ENCODE measurements at regions not wholly inside any gene's neighbourhood (a gene's known extent, or its start where the extent isn't known, plus 50 kb on each side); places are given as distances from the start of the nearest gene placed in this dataset.
A peak's percentile ranks its signal among the peaks of the same experiment; 100 is the strongest.

- intact Hi-C loops (cut with micrococcal nuclease; ENCODE audit: unreplicated experiment), result no loop called here
- no peak for TF ChIP-seq CTCF (IDR thresholded peaks at IDR 0.05; ENCODE audit: insufficient read depth in 1 of 2, low read depth in 1 of 2, low read length in 1 of 2, severe bottlenecking in 1 of 2, unreplicated experiment in 1 of 2)
- no peak overlapping the region for H3K4me3 ChIP-seq (ENCODE audit: low read depth, low read length)
- ChIA-PET CTCF (no interaction called here), POLR2A (no interaction called here)
- no peak for DNase-seq
- no peaks in the 10 kb centered on the region for H3K27me3 ChIP-seq (replicated peaks; ENCODE audit: control insufficient read depth, insufficient read depth, low read length)
- H3K9me3 ChIP-seq, result no peaks in the 10 kb centered on the region
- H3K4me1 Mint-ChIP-seq (ENCODE audit: low read depth, unreplicated experiment), result peaks cover 33% of the 10 kb centered on the region
- H3K36me3 ChIP-seq (ENCODE audit: control insufficient read depth, insufficient read depth, low read length), result no peaks in the 10 kb centered on the region
- no peaks in the 10 kb centered on the region for H3K27me3 Mint-ChIP-seq (ENCODE audit: insufficient read depth, unreplicated experiment)
- H3K4me3 Mint-ChIP-seq (ENCODE audit: unreplicated experiment), result no peak overlapping the region
- H3K27ac Mint-ChIP-seq (ENCODE audit: unreplicated experiment), result peak overlapping the region; percentile 81
- no TSS peak for BruUV-seq (replicated peaks)
- H3K36me3 Mint-ChIP-seq (ENCODE audit: insufficient read depth, unreplicated experiment), result no peaks in the 10 kb centered on the region
- peaks cover 43% of the 10 kb centered on the region for H3K9me3 Mint-ChIP-seq (ENCODE audit: unreplicated experiment)
- peaks cover 23% of the 10 kb centered on the region for H3K4me1 ChIP-seq
Measured at GRCh38 chr2:160737247-160737646, 243.6 kb upstream of the RBMS1 start.

- Mint-ChIP-seq H3K36me3 (ENCODE audit: insufficient read depth, unreplicated experiment) (no peaks in the 10 kb centered on the region), H3K4me3 (ENCODE audit: unreplicated experiment) (no peak overlapping the region), H3K4me1 (ENCODE audit: low read depth, unreplicated experiment) (peaks cover 9% of the 10 kb centered on the region), H3K27me3 (ENCODE audit: insufficient read depth, unreplicated experiment) (no peaks in the 10 kb centered on the region), H3K27ac (ENCODE audit: unreplicated experiment) (no peak overlapping the region), H3K9me3 (ENCODE audit: unreplicated experiment) (peaks cover 12% of the 10 kb centered on the region)
- no TSS peak for BruUV-seq (replicated peaks)
- H3K36me3 ChIP-seq (ENCODE audit: control insufficient read depth, insufficient read depth, low read length), result no peaks in the 10 kb centered on the region
- ChIA-PET CTCF (no interaction called here), POLR2A (no interaction called here)
- no peak for DNase-seq
- no peaks in the 10 kb centered on the region for H3K27me3 ChIP-seq (replicated peaks; ENCODE audit: control insufficient read depth, insufficient read depth, low read length)
- intact Hi-C loops (cut with micrococcal nuclease; ENCODE audit: unreplicated experiment), result no loop called here
- no peak for TF ChIP-seq CTCF (IDR thresholded peaks at IDR 0.05; ENCODE audit: insufficient read depth in 1 of 2, low read depth in 1 of 2, low read length in 1 of 2, severe bottlenecking in 1 of 2, unreplicated experiment in 1 of 2)
- peaks cover 13% of the 10 kb centered on the region for H3K4me1 ChIP-seq
- no peak overlapping the region for H3K4me3 ChIP-seq (ENCODE audit: low read depth, low read length)
- H3K9me3 ChIP-seq, result no peaks in the 10 kb centered on the region
Measured at GRCh38 chr2:160741271-160741670, 247.7 kb upstream of the RBMS1 start.

- no TSS peak for BruUV-seq (replicated peaks)
- H3K36me3 Mint-ChIP-seq (ENCODE audit: insufficient read depth, unreplicated experiment), result no peaks in the 10 kb centered on the region
- H3K4me3 ChIP-seq (ENCODE audit: low read depth, low read length), result no peak overlapping the region
- H3K9me3 ChIP-seq, result no peaks in the 10 kb centered on the region
- ChIA-PET POLR2A (no interaction called here), CTCF (no interaction called here)
- no peaks in the 10 kb centered on the region for H3K36me3 ChIP-seq (ENCODE audit: control insufficient read depth, insufficient read depth, low read length)
- peaks cover 3% of the 10 kb centered on the region for H3K4me1 Mint-ChIP-seq (ENCODE audit: low read depth, unreplicated experiment)
- no peak overlapping the region for H3K27ac Mint-ChIP-seq (ENCODE audit: unreplicated experiment)
- H3K27me3 Mint-ChIP-seq (ENCODE audit: insufficient read depth, unreplicated experiment), result no peaks in the 10 kb centered on the region
- DNase-seq, result no peak
- no peaks in the 10 kb centered on the region for H3K27me3 ChIP-seq (replicated peaks; ENCODE audit: control insufficient read depth, insufficient read depth, low read length)
- no peak overlapping the region for H3K4me3 Mint-ChIP-seq (ENCODE audit: unreplicated experiment)
- H3K9me3 Mint-ChIP-seq (ENCODE audit: unreplicated experiment), result peaks cover 9% of the 10 kb centered on the region
- intact Hi-C loops (cut with micrococcal nuclease; ENCODE audit: unreplicated experiment), result no loop called here
- H3K4me1 ChIP-seq, result peaks cover 8% of the 10 kb centered on the region
- TF ChIP-seq CTCF (IDR thresholded peaks at IDR 0.05; ENCODE audit: insufficient read depth in 1 of 2, low read depth in 1 of 2, low read length in 1 of 2, severe bottlenecking in 1 of 2, unreplicated experiment in 1 of 2), result no peak
Measured at GRCh38 chr2:160741815-160742214, 248.2 kb upstream of the RBMS1 start.
